ENCODE measurements at regions not wholly inside any gene's neighbourhood (a gene's known extent, or its start where the extent isn't known, plus 50 kb on each side); places are given as distances from the start of the nearest gene placed in this dataset.

DNA sequence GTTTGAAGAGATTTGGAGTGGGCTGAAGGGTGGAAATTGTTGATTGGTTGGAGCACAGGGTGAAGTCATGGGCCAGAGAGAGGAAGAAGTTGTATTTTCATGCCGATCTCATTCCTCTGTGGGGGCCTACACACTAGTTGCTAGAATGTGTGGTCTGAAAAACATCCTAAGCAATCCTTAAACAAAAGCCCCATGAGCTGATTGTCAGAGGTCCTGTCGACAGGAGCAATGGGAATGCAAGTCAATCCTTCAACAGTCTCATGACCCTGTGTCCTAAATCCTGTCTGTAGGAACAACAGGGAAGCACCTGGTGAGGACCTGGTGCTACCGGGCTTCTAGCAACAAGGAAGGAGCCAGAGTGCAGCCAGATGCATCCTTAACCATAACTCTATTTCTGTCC, 324.0 kb upstream of the TMEM132C start:
- no peak overlapping the region for H3K27ac ChIP-seq
- no peak for TF ChIP-seq CTCF (conservative IDR thresholded peaks at IDR 0.05)

GRCh38 chr12:127943481-127944210, 323.3 kb upstream of the TMEM132C start:
- TF ChIP-seq CTCF (conservative IDR thresholded peaks at IDR 0.05), result no peak
- no peak overlapping the region for H3K27ac ChIP-seq

GRCh38 chr12:127944211-127944899, 322.6 kb upstream of the TMEM132C start:
- no peak overlapping the region for H3K27ac ChIP-seq
- no peak for TF ChIP-seq CTCF (conservative IDR thresholded peaks at IDR 0.05)

DNA sequence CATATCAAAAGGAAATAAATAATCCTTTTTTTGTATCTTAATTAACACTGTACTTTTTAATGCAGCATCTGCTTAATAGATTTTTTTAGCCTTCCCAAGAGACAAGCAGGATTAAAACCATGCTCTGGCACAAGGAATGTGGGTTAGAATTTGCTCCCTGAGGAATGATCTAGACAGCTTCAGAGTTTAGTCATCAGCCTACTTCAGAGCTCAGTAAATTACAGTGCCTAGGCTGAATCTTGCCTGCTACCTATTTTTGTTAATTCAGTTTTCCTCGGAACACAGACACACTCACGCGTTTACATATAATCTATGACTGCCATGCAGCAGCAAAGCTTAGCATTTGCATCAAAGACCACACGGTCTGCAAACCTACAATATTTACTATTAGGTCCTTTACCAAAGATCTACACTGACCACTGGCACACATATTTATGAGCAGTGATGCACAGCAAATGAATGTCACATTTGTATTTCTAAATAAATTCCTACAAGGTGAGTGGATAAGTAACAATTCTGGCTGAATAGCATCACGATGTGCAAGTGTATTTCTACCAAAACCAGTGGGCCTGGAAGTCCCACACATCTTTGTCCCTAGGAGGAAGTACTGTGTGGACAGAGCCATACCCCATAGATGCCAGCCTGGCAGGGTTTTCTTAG, 309.8 kb upstream of the TMEM132C start:
- H3K27ac ChIP-seq, result no peak overlapping the region
- no peak for TF ChIP-seq CTCF (conservative IDR thresholded peaks at IDR 0.05)

DNA sequence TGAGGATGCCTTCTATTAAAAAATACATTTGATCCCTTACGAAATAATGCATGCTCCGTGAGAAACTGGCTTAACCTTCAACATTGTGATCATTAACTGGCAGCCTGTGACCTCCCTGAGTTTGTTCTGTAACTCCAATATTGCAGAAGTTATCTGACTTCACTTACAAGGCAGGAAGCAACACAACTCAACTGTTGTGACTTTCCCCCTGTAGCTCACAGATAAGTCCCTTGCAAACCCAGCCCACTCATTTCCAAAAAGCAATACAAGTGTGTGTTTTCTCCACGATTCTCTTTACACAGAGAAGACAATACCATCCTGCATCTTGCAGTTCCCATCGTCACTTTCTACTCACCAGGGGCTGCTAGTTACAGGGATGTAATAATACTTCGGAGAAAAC, 304.7 kb upstream of the TMEM132C start:
- TF ChIP-seq CTCF (conservative IDR thresholded peaks at IDR 0.05), result no peak
- H3K27ac ChIP-seq, result no peak overlapping the region

- no peak for TF ChIP-seq CTCF (conservative IDR thresholded peaks at IDR 0.05)
- H3K27ac ChIP-seq, result no peak overlapping the region
These were observed 303.0 kb upstream of the TMEM132C start for GRCh38 chr12:127963933-127964332.

- TF ChIP-seq CTCF (conservative IDR thresholded peaks at IDR 0.05), result no peak
- H3K27ac ChIP-seq, result no peak overlapping the region
These were observed 302.3 kb upstream of the TMEM132C start for GRCh38 chr12:127964717-127965116.

Measured in VCaP (cell line).